Endothelial cell (in vitro differentiated cells): ENCODE measurements at regions not wholly inside any gene's neighbourhood (a gene's known extent, or its start where the extent isn't known, plus 50 kb on each side); places are given as distances from the start of the nearest gene placed in this dataset.

Experiments
- DNase-seq: peaks from one replicate; pipeline ENCODE4 v3.0.0; 2021; ENCODE audit warnings: low spot score
- H3K27ac Mint-ChIP-seq: one replicate; pipeline ENCODE4 v1.8.0; 2021; ENCODE audit warnings: mixed read lengths, inconsistent platforms; ENCODE audit not compliant: unreplicated experiment
- H3K27me3 Mint-ChIP-seq: one replicate; pipeline ENCODE4 v1.8.0; 2021; ENCODE audit warnings: mild to moderate bottlenecking, moderate library complexity, mixed read lengths, inconsistent platforms; ENCODE audit not compliant: unreplicated experiment
- H3K36me3 Mint-ChIP-seq: one replicate; pipeline ENCODE4 v1.8.0; 2021; ENCODE audit warnings: mild to moderate bottlenecking, low read depth, mixed read lengths, inconsistent platforms; ENCODE audit not compliant: unreplicated experiment
- H3K4me1 Mint-ChIP-seq: one replicate; pipeline ENCODE4 v1.8.0; 2021; ENCODE audit warnings: mild to moderate bottlenecking, mixed read lengths, inconsistent platforms; ENCODE audit not compliant: unreplicated experiment
- H3K4me3 Mint-ChIP-seq: one replicate; pipeline ENCODE4 v1.8.0; 2021; ENCODE audit warnings: mild to moderate bottlenecking, mixed read lengths, inconsistent platforms; ENCODE audit not compliant: unreplicated experiment
- H3K9me3 Mint-ChIP-seq: one replicate; pipeline ENCODE4 v1.8.0; 2021; ENCODE audit warnings: mixed read lengths, inconsistent platforms; ENCODE audit not compliant: unreplicated experiment
- CTCF ChIP-seq: fragments of 200-600 bp; sonication (generic); IDR thresholded peaks from one replicate; pipeline ENCODE4 v1.5.0; 2021; ENCODE audit warnings: antibody characterized with exemption; ENCODE audit not compliant: unreplicated experiment

- TF ChIP-seq CTCF: no peak
These were observed 88.1 kb downstream of the HRH4 start for GRCh38 chr18:24548583-24548982.

GRCh38 chr18:24552218-24552617 lies 91.8 kb downstream of the HRH4 start:
- no peaks in the 10 kb centered on the region for H3K36me3 Mint-ChIP-seq
- no peak overlapping the region for H3K4me3 Mint-ChIP-seq
- H3K27ac Mint-ChIP-seq: no peak overlapping the region
- DNase-seq: no peak
- peaks cover 11% of the 10 kb centered on the region for H3K4me1 Mint-ChIP-seq
- TF ChIP-seq CTCF: no peak
- H3K27me3 Mint-ChIP-seq: no peaks in the 10 kb centered on the region
- H3K9me3 Mint-ChIP-seq: no peaks in the 10 kb centered on the region

More at GRCh38 chr18:24548583-24548982, 88.1 kb downstream of the HRH4 start:
- Mint-ChIP-seq H3K4me1 (peaks cover 8% of the 10 kb centered on the region), H3K4me3 (no peak overlapping the region), H3K36me3 (no peaks in the 10 kb centered on the region), H3K9me3 (no peaks in the 10 kb centered on the region), H3K27ac (no peak overlapping the region), H3K27me3 (no peaks in the 10 kb centered on the region)
- DNase-seq: no peak

- Mint-ChIP-seq H3K9me3 (no peaks in the 10 kb centered on the region), H3K36me3 (no peaks in the 10 kb centered on the region), H3K27ac (peak overlapping the region; percentile 27), H3K27me3 (no peaks in the 10 kb centered on the region), H3K4me1 (peaks cover 11% of the 10 kb centered on the region), H3K4me3 (no peak overlapping the region)
- TF ChIP-seq CTCF: no peak
- DNase-seq: no peak
These were observed 93.3 kb downstream of the HRH4 start for GRCh38 chr18:24553571-24554285.

GRCh38 chr18:24558403-24558802 lies 98.0 kb downstream of the HRH4 start:
- no peaks in the 10 kb centered on the region for H3K36me3 Mint-ChIP-seq
- no peak overlapping the region for H3K27ac Mint-ChIP-seq
- no peak for TF ChIP-seq CTCF

GRCh38 chr18:24559526-24559925 lies 99.1 kb downstream of the HRH4 start:
- no peak overlapping the region for H3K27ac Mint-ChIP-seq
- no peaks in the 10 kb centered on the region for H3K36me3 Mint-ChIP-seq

More at GRCh38 chr18:24558403-24558802, 98.0 kb downstream of the HRH4 start:
- Mint-ChIP-seq H3K4me1 (peaks cover 7% of the 10 kb centered on the region), H3K4me3 (no peak overlapping the region), H3K27me3 (no peaks in the 10 kb centered on the region), H3K9me3 (no peaks in the 10 kb centered on the region)
- no peak for DNase-seq

More at GRCh38 chr18:24559526-24559925, 99.1 kb downstream of the HRH4 start:
- no peaks in the 10 kb centered on the region for H3K9me3 Mint-ChIP-seq
- peaks cover 3% of the 10 kb centered on the region for H3K4me1 Mint-ChIP-seq
- no peak overlapping the region for H3K4me3 Mint-ChIP-seq
- DNase-seq: no peak
- no peak for TF ChIP-seq CTCF
- no peaks in the 10 kb centered on the region for H3K27me3 Mint-ChIP-seq
